ENCODE measurements at regions not wholly inside any gene's neighbourhood (a gene's known extent, or its start where the extent isn't known, plus 50 kb on each side); places are given as distances from the start of the nearest gene placed in this dataset.

DNA sequence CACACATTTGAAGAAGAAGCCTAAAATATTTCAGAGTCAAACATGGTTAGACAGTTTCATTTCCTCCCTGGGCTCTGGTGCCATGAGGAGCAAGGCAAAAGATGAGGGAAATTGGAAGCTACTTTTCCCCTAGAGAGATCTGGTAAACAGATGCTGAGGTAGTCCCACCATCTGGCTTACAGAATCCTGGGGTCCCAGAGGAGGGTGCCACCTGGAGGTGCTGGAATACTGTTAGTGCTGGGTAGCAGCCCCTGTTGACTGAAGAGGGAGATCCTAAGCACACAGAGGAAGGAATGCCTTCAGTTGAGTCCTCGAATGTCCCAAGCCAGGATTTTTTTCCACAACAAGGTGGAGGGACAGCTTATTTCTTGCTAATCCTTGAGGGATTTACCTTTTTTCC, 160.1 kb downstream of the FZD1 start:
- no peaks in the 10 kb centered on the region for H3K4me1 ChIP-seq
- no peak overlapping the region for H2AFZ ChIP-seq
- no peak overlapping the region for H3K27ac ChIP-seq
- no peaks in the 10 kb centered on the region for H3K27me3 ChIP-seq (ENCODE audit: control insufficient read depth, insufficient read depth, low read length)
- no peaks in the 10 kb centered on the region for H3K9me3 ChIP-seq (ENCODE audit: control insufficient read depth, low read length)
- TF ChIP-seq, protein P1, sequence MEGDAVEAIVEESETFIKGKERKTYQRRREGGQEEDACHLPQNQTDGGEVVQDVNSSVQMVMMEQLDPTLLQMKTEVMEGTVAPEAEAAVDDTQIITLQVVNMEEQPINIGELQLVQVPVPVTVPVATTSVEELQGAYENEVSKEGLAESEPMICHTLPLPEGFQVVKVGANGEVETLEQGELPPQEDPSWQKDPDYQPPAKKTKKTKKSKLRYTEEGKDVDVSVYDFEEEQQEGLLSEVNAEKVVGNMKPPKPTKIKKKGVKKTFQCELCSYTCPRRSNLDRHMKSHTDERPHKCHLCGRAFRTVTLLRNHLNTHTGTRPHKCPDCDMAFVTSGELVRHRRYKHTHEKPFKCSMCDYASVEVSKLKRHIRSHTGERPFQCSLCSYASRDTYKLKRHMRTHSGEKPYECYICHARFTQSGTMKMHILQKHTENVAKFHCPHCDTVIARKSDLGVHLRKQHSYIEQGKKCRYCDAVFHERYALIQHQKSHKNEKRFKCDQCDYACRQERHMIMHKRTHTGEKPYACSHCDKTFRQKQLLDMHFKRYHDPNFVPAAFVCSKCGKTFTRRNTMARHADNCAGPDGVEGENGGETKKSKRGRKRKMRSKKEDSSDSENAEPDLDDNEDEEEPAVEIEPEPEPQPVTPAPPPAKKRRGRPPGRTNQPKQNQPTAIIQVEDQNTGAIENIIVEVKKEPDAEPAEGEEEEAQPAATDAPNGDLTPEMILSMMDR (IDR thresholded peaks at IDR 0.05) = no peak
- H3K36me3 ChIP-seq (ENCODE audit: control insufficient read depth, insufficient read depth, low read length) = no peaks in the 10 kb centered on the region
- no peaks in the 10 kb centered on the region for H3K79me2 ChIP-seq
- no peak overlapping the region for H3K4me2 ChIP-seq (ENCODE audit: low read length)
- H3K4me3 ChIP-seq (ENCODE audit: low read depth, low read length) = no peak overlapping the region
- H3K9ac ChIP-seq = no peak overlapping the region

DNA sequence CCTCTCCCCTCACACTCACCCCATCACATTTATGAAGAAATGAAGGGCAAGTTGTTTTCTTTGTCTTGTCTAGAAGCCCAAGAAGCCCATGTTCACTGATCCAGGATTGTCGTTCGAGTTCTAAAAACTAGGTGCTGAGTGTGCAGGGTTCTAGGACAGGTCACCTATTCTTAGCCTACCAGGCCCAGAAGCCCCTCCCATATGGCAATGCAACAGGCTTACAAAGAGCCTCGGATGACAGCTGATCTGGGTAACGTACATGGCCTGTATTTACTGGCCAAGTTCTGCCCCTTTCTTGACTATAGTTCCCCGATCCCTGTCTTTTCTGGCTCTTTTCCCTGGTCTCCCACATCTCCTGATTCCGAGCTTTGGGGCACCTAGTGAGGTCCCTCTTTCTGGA, 160.9 kb downstream of the FZD1 start:
- no peaks in the 10 kb centered on the region for H3K4me1 ChIP-seq
- no peak overlapping the region for H3K27ac ChIP-seq
- no peak overlapping the region for H3K9ac ChIP-seq
- H3K79me2 ChIP-seq = no peaks in the 10 kb centered on the region
- H3K27me3 ChIP-seq (ENCODE audit: control insufficient read depth, insufficient read depth, low read length) = no peaks in the 10 kb centered on the region
- H3K9me3 ChIP-seq (ENCODE audit: control insufficient read depth, low read length) = no peaks in the 10 kb centered on the region
- H3K36me3 ChIP-seq (ENCODE audit: control insufficient read depth, insufficient read depth, low read length) = no peaks in the 10 kb centered on the region
- TF ChIP-seq, protein P1 (IDR thresholded peaks at IDR 0.05) = no peak
- no peak overlapping the region for H3K4me2 ChIP-seq (ENCODE audit: low read length)
- no peak overlapping the region for H2AFZ ChIP-seq
- no peak overlapping the region for H3K4me3 ChIP-seq (ENCODE audit: low read depth, low read length)

DNA sequence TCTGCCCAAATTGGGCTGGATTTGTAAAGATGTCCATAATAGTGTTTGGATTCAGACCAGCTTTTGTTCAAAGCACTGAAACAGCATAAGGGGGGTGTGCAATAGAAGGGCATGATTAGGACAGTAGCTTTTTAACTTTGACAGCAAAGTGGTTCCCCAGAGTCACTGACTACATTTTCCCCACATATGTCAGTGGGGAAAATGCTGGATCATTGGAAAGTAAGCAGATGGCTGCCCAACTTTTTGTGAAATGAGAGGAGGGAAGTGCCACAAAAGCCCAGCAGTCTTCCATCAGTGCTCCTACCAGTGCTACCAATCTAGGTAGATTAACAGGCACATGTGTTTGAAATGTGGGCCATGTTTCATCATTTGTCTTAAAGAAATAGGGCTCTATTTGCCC, 162.8 kb downstream of the FZD1 start:
- H3K4me2 ChIP-seq (ENCODE audit: low read length) = no peak overlapping the region
- no peaks in the 10 kb centered on the region for H3K27me3 ChIP-seq (ENCODE audit: control insufficient read depth, insufficient read depth, low read length)
- TF ChIP-seq, protein P1 (IDR thresholded peaks at IDR 0.05) = no peak
- no peak overlapping the region for H3K4me3 ChIP-seq (ENCODE audit: low read depth, low read length)
- H3K4me1 ChIP-seq = no peaks in the 10 kb centered on the region
- no peak overlapping the region for H3K27ac ChIP-seq
- no peak overlapping the region for H3K9ac ChIP-seq
- no peak overlapping the region for H2AFZ ChIP-seq
- no peaks in the 10 kb centered on the region for H3K9me3 ChIP-seq (ENCODE audit: control insufficient read depth, low read length)
- H3K36me3 ChIP-seq (ENCODE audit: control insufficient read depth, insufficient read depth, low read length) = no peaks in the 10 kb centered on the region
- H3K79me2 ChIP-seq = no peaks in the 10 kb centered on the region

DNA sequence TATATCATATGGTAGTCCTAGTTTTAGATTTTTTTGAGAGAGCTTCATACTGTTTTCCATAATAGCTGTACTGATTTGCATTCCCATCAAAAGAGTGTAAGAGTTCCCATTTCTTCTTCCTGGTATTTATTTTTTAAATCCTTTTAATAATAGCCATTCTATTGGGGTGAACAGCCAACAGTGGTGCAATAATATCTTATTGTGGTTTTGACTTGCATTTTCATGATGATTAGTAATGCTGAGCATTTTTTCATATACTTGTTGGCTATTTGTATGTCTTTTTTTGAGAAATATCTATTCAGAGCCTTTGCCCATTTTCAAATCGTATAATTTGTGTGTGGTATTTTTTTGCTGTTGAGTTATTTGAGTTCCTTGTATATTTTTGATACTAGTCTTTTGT, 167.4 kb downstream of the FZD1 start:
- Histone ChIP-seq H2AFZ (no peak overlapping the region), H3K4me1 (no peaks in the 10 kb centered on the region), H3K9ac (no peak overlapping the region), H3K36me3 (ENCODE audit: control insufficient read depth, insufficient read depth, low read length) (no peaks in the 10 kb centered on the region), H3K79me2 (no peaks in the 10 kb centered on the region), H3K4me2 (ENCODE audit: low read length) (no peak overlapping the region), H3K27ac (no peak overlapping the region), H3K9me3 (ENCODE audit: control insufficient read depth, low read length) (no peaks in the 10 kb centered on the region), H3K27me3 (ENCODE audit: control insufficient read depth, insufficient read depth, low read length) (no peaks in the 10 kb centered on the region), H3K4me3 (ENCODE audit: low read depth, low read length) (no peak overlapping the region)
- TF ChIP-seq, protein P1 (IDR thresholded peaks at IDR 0.05) = no peak

DNA sequence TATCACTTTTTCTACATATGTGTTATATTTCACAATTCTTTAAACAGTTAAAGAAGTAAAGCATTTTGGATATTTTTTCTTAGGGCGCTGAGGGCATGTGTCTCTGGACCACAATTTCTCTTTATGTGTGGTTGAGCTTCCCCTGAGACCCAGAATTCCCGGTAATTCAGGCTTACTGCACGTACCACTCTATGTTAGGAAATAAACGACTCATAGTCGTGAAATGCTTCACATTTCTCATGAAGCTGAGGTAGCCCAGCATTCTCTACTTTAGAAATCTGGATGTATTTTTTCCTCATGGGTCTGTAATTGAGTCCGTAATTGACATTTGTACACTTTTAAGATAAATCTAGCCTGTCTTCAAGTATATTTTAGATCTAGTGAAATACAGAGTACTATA, 170.6 kb downstream of the FZD1 start:
- Histone ChIP-seq H2AFZ (no peak overlapping the region), H3K9me3 (ENCODE audit: control insufficient read depth, low read length) (no peaks in the 10 kb centered on the region), H3K27ac (no peak overlapping the region), H3K4me3 (ENCODE audit: low read depth, low read length) (no peak overlapping the region), H3K4me1 (no peaks in the 10 kb centered on the region), H3K79me2 (no peaks in the 10 kb centered on the region), H3K27me3 (ENCODE audit: control insufficient read depth, insufficient read depth, low read length) (no peaks in the 10 kb centered on the region), H3K9ac (no peak overlapping the region), H3K4me2 (ENCODE audit: low read length) (no peak overlapping the region), H3K36me3 (ENCODE audit: control insufficient read depth, insufficient read depth, low read length) (no peaks in the 10 kb centered on the region)
- TF ChIP-seq, protein P1 (IDR thresholded peaks at IDR 0.05) = no peak
